ENCODE measurements at regions not wholly inside any gene's neighbourhood (a gene's known extent, or its start where the extent isn't known, plus 50 kb on each side); places are given as distances from the start of the nearest gene placed in this dataset.
A peak's percentile ranks its signal among the peaks of the same experiment; 100 is the strongest.

GRCh38 chr10:4766454-4766853 is 59.6 kb upstream of the AKR1E2 start:
- POLR2A ChIA-PET, result interaction anchor here (0.6 to 1.1 kb wide), 2 partner anchors 61 to 462 kb away, joined by 3 to 5 read pairs; no protein-coding TSS in a partner anchor
- intact Hi-C loops (cut with micrococcal nuclease; ENCODE audit: unreplicated experiment), result loop anchor here (5.0 kb wide), 2 partner anchors 89 to 414 kb away; no protein-coding TSS in a partner anchor

GRCh38 chr10:4765428-4765827 is 60.6 kb upstream of the AKR1E2 start:
- no peaks in the 10 kb centered on the region for H3K27me3 ChIP-seq (ENCODE audit: control insufficient read depth, insufficient read depth, low read length)
- ATAC-seq (no peak), DNase-seq (ENCODE audit: low read depth, low spot score) (no peak)
- POLR2A ChIA-PET, result no interaction called here
- in situ Hi-C loops (cut with HindIII; ENCODE audit: low pct_unique_long_range_greater_than_20kb, low sequenced_read_pairs) (no loop called here), intact Hi-C loops (cut with micrococcal nuclease; ENCODE audit: unreplicated experiment) (loop anchor here (5.0 kb wide), 2 partner anchors 88 to 413 kb away; no protein-coding TSS in a partner anchor)
- H3K9me3 ChIP-seq (ENCODE audit: control insufficient read depth, insufficient read depth, low read depth, low read length), result peaks cover 13% of the 10 kb centered on the region; the same call in 1 of the 2 replicates
- CTCF ChIA-PET, result no interaction called here
- peak overlapping the region; percentile 90 for H3K27ac ChIP-seq (ENCODE audit: low read length)
- peaks cover 13% of the 10 kb centered on the region for H3K4me1 ChIP-seq (ENCODE audit: control insufficient read depth, insufficient read depth, low read length)
- no TSS peak for BruUV-seq (replicated peaks)
- TF ChIP-seq REST (IDR thresholded peaks at IDR 0.05; ENCODE audit: insufficient read depth in 1 of 2, low read depth in 2 of 2, low read length in 1 of 2), result no peak
- no peak for TF ChIP-seq POLR2AphosphoS5 (IDR thresholded peaks at IDR 0.05; ENCODE audit: low read depth, low read length)
- no peak for TF ChIP-seq CTCF (IDR thresholded peaks at IDR 0.05)
- no peak for TF ChIP-seq TCF7L2 (IDR thresholded peaks at IDR 0.05; ENCODE audit: low read depth, low read length)
- TF ChIP-seq SIN3A (IDR thresholded peaks at IDR 0.05; ENCODE audit: borderline replicate concordance, insufficient read depth, low read depth, low read length), result no peak
- H3K36me3 ChIP-seq (ENCODE audit: control insufficient read depth, insufficient read depth, low read length), result no peaks in the 10 kb centered on the region
- no peak overlapping the region for H3K4me3 ChIP-seq (ENCODE audit: low read depth in 2 of 2, low read length in 2 of 2)

More at GRCh38 chr10:4766454-4766853, 59.6 kb upstream of the AKR1E2 start:
- H3K27me3 ChIP-seq (ENCODE audit: control insufficient read depth, insufficient read depth, low read length), result no peaks in the 10 kb centered on the region
- in situ Hi-C loops (cut with HindIII; ENCODE audit: low pct_unique_long_range_greater_than_20kb, low sequenced_read_pairs), result no loop called here
- H3K4me1 ChIP-seq (ENCODE audit: control insufficient read depth, insufficient read depth, low read length), result peaks cover 22% of the 10 kb centered on the region
- H3K9me3 ChIP-seq (ENCODE audit: control insufficient read depth, insufficient read depth, low read depth, low read length), result peaks cover 13% of the 10 kb centered on the region; the same call in 1 of the 2 replicates
- H3K4me3 ChIP-seq (ENCODE audit: low read depth in 2 of 2, low read length in 2 of 2), result no peak overlapping the region
- H3K36me3 ChIP-seq (ENCODE audit: control insufficient read depth, insufficient read depth, low read length), result no peaks in the 10 kb centered on the region
- peak overlapping the region; percentile 90 for H3K27ac ChIP-seq (ENCODE audit: low read length)
- ATAC-seq (no peak), DNase-seq (ENCODE audit: low read depth, low spot score) (no peak)
- BruUV-seq (replicated peaks), result no TSS peak
- CTCF ChIA-PET, result interaction anchor here (0.6 kb wide), 1 partner anchor 1572 kb away, joined by 4 read pairs; no protein-coding TSS in a partner anchor
- TF ChIP-seq REST (IDR thresholded peaks at IDR 0.05; ENCODE audit: insufficient read depth in 1 of 2, low read depth in 2 of 2, low read length in 1 of 2), result no peak
- TF ChIP-seq TCF7L2 (IDR thresholded peaks at IDR 0.05; ENCODE audit: low read depth, low read length), result no peak
- no peak for TF ChIP-seq SIN3A (IDR thresholded peaks at IDR 0.05; ENCODE audit: borderline replicate concordance, insufficient read depth, low read depth, low read length)
- no peak for TF ChIP-seq CTCF (IDR thresholded peaks at IDR 0.05)
- TF ChIP-seq POLR2AphosphoS5 (IDR thresholded peaks at IDR 0.05; ENCODE audit: low read depth, low read length), result no peak

Measured in Panc1 (cell line).